Epithelial cell of proximal tubule (primary cell): ENCODE measurements at regions not wholly inside any gene's neighbourhood (a gene's known extent, or its start where the extent isn't known, plus 50 kb on each side); places are given as distances from the start of the nearest gene placed in this dataset.
"Not testable (repeated sequence)": the region's sequence is repeated elsewhere in the genome, so short reads cannot be mapped to it uniquely, and the experiment has no call there.

Experiments used
- DNase-seq: peaks from one replicate; pipeline ENCODE4 v3.0.0-alpha.2; 2011; ENCODE audit warnings: low read depth
- H3K4me3 ChIP-seq: 2 replicates; pipeline ENCODE4 v1.5.1; 2011; ENCODE audit warnings: low read depth, mild to moderate bottlenecking, low read length
- CTCF ChIP-seq: conservative IDR thresholded peaks from 2 replicates; pipeline ENCODE4 v1.5.1; 2012; ENCODE audit warnings: low read depth, mild to moderate bottlenecking, low read length

- no peak for TF ChIP-seq CTCF
- H3K4me3 ChIP-seq = no peak overlapping the region
- DNase-seq = no peak
These were observed 548.7 kb downstream of the TUSC1 start for GRCh38 chr9:25129537-25129936.

GRCh38 chr9:25121811-25122210, 556.4 kb downstream of the TUSC1 start:
- TF ChIP-seq CTCF = no peak

GRCh38 chr9:25119041-25119440, 559.2 kb downstream of the TUSC1 start:
- H3K4me3 ChIP-seq = no peak overlapping the region
- TF ChIP-seq CTCF = no peak
- no peak for DNase-seq

More at GRCh38 chr9:25121811-25122210, 556.4 kb downstream of the TUSC1 start:
- no peak overlapping the region for H3K4me3 ChIP-seq
- no peak for DNase-seq

- no peak for DNase-seq
- no peak overlapping the region for H3K4me3 ChIP-seq
- TF ChIP-seq CTCF = no peak
These were observed 560.5 kb downstream of the TUSC1 start for GRCh38 chr9:25117791-25118190.

- DNase-seq = not testable (repeated sequence)
These were observed 556.5 kb upstream of the IZUMO3 start for GRCh38 chr9:25102204-25102603.

GRCh38 chr9:25094518-25094917, 548.8 kb upstream of the IZUMO3 start:
- no peak for TF ChIP-seq CTCF
- no peak for DNase-seq

More at GRCh38 chr9:25102204-25102603, 556.5 kb upstream of the IZUMO3 start:
- not testable (repeated sequence) for H3K4me3 ChIP-seq

GRCh38 chr9:25078202-25078601, 532.5 kb upstream of the IZUMO3 start:
- no peak overlapping the region for H3K4me3 ChIP-seq
- TF ChIP-seq CTCF = no peak
- DNase-seq = no peak

More at GRCh38 chr9:25094518-25094917, 548.8 kb upstream of the IZUMO3 start:
- H3K4me3 ChIP-seq = no peak overlapping the region
